ENCODE measurements at regions not wholly inside any gene's neighbourhood (a gene's known extent, or its start where the extent isn't known, plus 50 kb on each side); places are given as distances from the start of the nearest gene placed in this dataset.

GRCh38 chr1:101532377-101532776, 295.6 kb downstream of the S1PR1 start:
- H3K36me3 ChIP-seq = no peaks in the 10 kb centered on the region
- WGBS, 2 donors (ENCODE audit: low coverage in 1 of 2) = 25 to 26% methylated on average over 1 of the region's 1 CpG

GRCh38 chr1:101540161-101540560, 303.3 kb downstream of the S1PR1 start:
- peaks cover 6% of the 10 kb centered on the region for H3K27me3 ChIP-seq
- no peak overlapping the region for H3K4me3 ChIP-seq
- in situ Hi-C loops (cut with MboI; ENCODE audit: low pct_ligation_motif_present in 1 of 4, low pct_unique_long_range_greater_than_20kb in 1 of 4, low sequenced_read_pairs in 3 of 4) (no loop called here), intact Hi-C loops (cut with DNase I; ENCODE audit: low total_unique reads) (no loop called here)
- H3K36me3 ChIP-seq = no peaks in the 10 kb centered on the region
- H3K9me3 ChIP-seq = no peaks in the 10 kb centered on the region
- no peaks in the 10 kb centered on the region for H3K4me1 ChIP-seq
- H3K27ac ChIP-seq = no peak overlapping the region
- no peak for DNase-seq
- 66 to 72% methylated on average over 3 of the region's 3 CpGs for WGBS, 2 donors (ENCODE audit: low coverage in 1 of 2)
- TF ChIP-seq POLR2AphosphoS5 (IDR thresholded peaks at IDR 0.05) (no peak), EP300 (IDR thresholded peaks at IDR 0.05; ENCODE audit: low read depth) (no peak), CTCF (IDR thresholded peaks at IDR 0.05) (no peak), POLR2A (IDR thresholded peaks at IDR 0.05) (no peak)

More at GRCh38 chr1:101532377-101532776, 295.6 kb downstream of the S1PR1 start:
- Histone ChIP-seq H3K27ac (no peak overlapping the region), H3K4me3 (no peak overlapping the region), H3K27me3 (no peaks in the 10 kb centered on the region), H3K4me1 (no peaks in the 10 kb centered on the region), H3K9me3 (no peaks in the 10 kb centered on the region)
- intact Hi-C loops (cut with DNase I; ENCODE audit: low total_unique reads) = no loop called here
- TF ChIP-seq POLR2A (IDR thresholded peaks at IDR 0.05) (no peak), EP300 (IDR thresholded peaks at IDR 0.05; ENCODE audit: low read depth) (no peak), POLR2AphosphoS5 (IDR thresholded peaks at IDR 0.05) (no peak), CTCF (IDR thresholded peaks at IDR 0.05) (no peak)
- DNase-seq = no peak
- in situ Hi-C loops (cut with MboI; ENCODE audit: low pct_ligation_motif_present in 1 of 4, low pct_unique_long_range_greater_than_20kb in 1 of 4, low sequenced_read_pairs in 3 of 4) = no loop called here

- Histone ChIP-seq H3K9me3 (no peaks in the 10 kb centered on the region), H3K4me3 (no peak overlapping the region), H3K36me3 (no peaks in the 10 kb centered on the region), H3K27ac (no peak overlapping the region), H3K27me3 (no peaks in the 10 kb centered on the region), H3K4me1 (peaks cover 0 to 2% (median 0%) of the 10 kb centered on the region in 4 donors)
- in situ Hi-C loops (cut with MboI; ENCODE audit: low pct_ligation_motif_present in 1 of 4, low pct_unique_long_range_greater_than_20kb in 1 of 4, low sequenced_read_pairs in 3 of 4) (no loop called here), intact Hi-C loops (cut with DNase I; ENCODE audit: low total_unique reads) (no loop called here)
- 0 to 50% methylated on average over 1 of the region's 1 CpG for WGBS, 2 donors (ENCODE audit: low coverage in 1 of 2)
- TF ChIP-seq POLR2A (IDR thresholded peaks at IDR 0.05) = no peak
- TF ChIP-seq POLR2AphosphoS5 (IDR thresholded peaks at IDR 0.05) = no peak
- TF ChIP-seq CTCF (IDR thresholded peaks at IDR 0.05) = no peak
- TF ChIP-seq EP300 (IDR thresholded peaks at IDR 0.05; ENCODE audit: low read depth) = no peak
- no peak for DNase-seq
Observed at GRCh38 chr1:101546885-101547284, 310.1 kb downstream of the S1PR1 start.

GRCh38 chr1:101547357-101547756, 310.5 kb downstream of the S1PR1 start:
- Histone ChIP-seq H3K4me3 (no peak overlapping the region), H3K27me3 (no peaks in the 10 kb centered on the region), H3K4me1 (peaks cover 0 to 2% (median 0%) of the 10 kb centered on the region in 4 donors), H3K36me3 (no peaks in the 10 kb centered on the region), H3K9me3 (no peaks in the 10 kb centered on the region), H3K27ac (no peak overlapping the region)
- no peak for TF ChIP-seq POLR2A (IDR thresholded peaks at IDR 0.05)
- in situ Hi-C loops (cut with MboI; ENCODE audit: low pct_ligation_motif_present in 1 of 4, low pct_unique_long_range_greater_than_20kb in 1 of 4, low sequenced_read_pairs in 3 of 4) (no loop called here), intact Hi-C loops (cut with DNase I; ENCODE audit: low total_unique reads) (no loop called here)
- 48 to 53% methylated on average over 3 of the region's 3 CpGs for WGBS, 2 donors (ENCODE audit: low coverage in 1 of 2)
- no peak for DNase-seq

- Histone ChIP-seq H3K36me3 (no peaks in the 10 kb centered on the region), H3K27ac (no peak overlapping the region), H3K4me1 (peaks cover 0 to 2% (median 0%) of the 10 kb centered on the region in 4 donors), H3K9me3 (no peaks in the 10 kb centered on the region), H3K27me3 (no peaks in the 10 kb centered on the region), H3K4me3 (no peak overlapping the region)
- no peak for DNase-seq
- no peak for TF ChIP-seq CTCF (IDR thresholded peaks at IDR 0.05)
- no peak for TF ChIP-seq POLR2AphosphoS5 (IDR thresholded peaks at IDR 0.05)
- TF ChIP-seq EP300 (IDR thresholded peaks at IDR 0.05; ENCODE audit: low read depth) = no peak
- TF ChIP-seq POLR2A (IDR thresholded peaks at IDR 0.05) = no peak
- intact Hi-C loops (cut with DNase I; ENCODE audit: low total_unique reads) = no loop called here
- in situ Hi-C loops (cut with MboI; ENCODE audit: low pct_ligation_motif_present in 1 of 4, low pct_unique_long_range_greater_than_20kb in 1 of 4, low sequenced_read_pairs in 3 of 4) = no loop called here
Observed at GRCh38 chr1:101548376-101548775, 311.6 kb downstream of the S1PR1 start.
